PC-3 (cell line): ENCODE measurements at regions not wholly inside any gene's neighbourhood (a gene's known extent, or its start where the extent isn't known, plus 50 kb on each side); places are given as distances from the start of the nearest gene placed in this dataset.
"Not testable (repeated sequence)": the region's sequence is repeated elsewhere in the genome, so short reads cannot be mapped to it uniquely, and the experiment has no call there.

Experiments
- ATAC-seq: fragments of 200-7000 bp; cut with Tn5 transposase; 2 replicates; pipeline ENCODE4 v1.9.1; 2020; ENCODE audit warnings: mild to moderate bottlenecking, moderate library complexity
- BruUV-seq: library from RNA; stranded (reverse); fragments of 400-500 nt; replicated peaks from 2 replicates; lab custom pipeline; 2021; lab: Mats Ljungman, UMichigan
- CTCF ChIA-PET: fragments of 300-600 bp; sonication (Branson Sonifier 250); formaldehyde crosslinking; loops from one replicate; lab custom pipeline; 2022; ENCODE audit warnings: antibody characterized with exemption; lab: Charles Lee
- POLR2A ChIA-PET: fragments of 300-600 bp; sonication (Branson Sonifier 250); formaldehyde crosslinking; loops from one replicate; lab custom pipeline; 2022; ENCODE audit warnings: antibody characterized with exemption; ENCODE audit not compliant: unreplicated experiment; lab: Charles Lee
- DNase-seq: peaks from one replicate; pipeline ENCODE4 v3.0.0-alpha.2; 2015
- H2AFZ ChIP-seq: fragments of 300-600 bp; sonication (generic); 2 replicates; pipeline ENCODE4 v1.6.0; 2016; ENCODE audit warnings: antibody characterized with exemption, low read length
- H3F3A ChIP-seq: fragments of 300-600 bp; sonication (generic); one replicate; pipeline ENCODE4 v1.6.0; 2017; ENCODE audit warnings: antibody characterized with exemption, low read length, control low read depth, mild to moderate bottlenecking; ENCODE audit not compliant: unreplicated experiment
- H3K27ac ChIP-seq: fragments of 300-600 bp; sonication (generic); 2 replicates; pipeline ENCODE4 v1.5.1; 2016; ENCODE audit warnings: mild to moderate bottlenecking, low read length
- H3K27me3 ChIP-seq: fragments of 300-600 bp; sonication (generic); 2 replicates; pipeline ENCODE4 v1.6.1; 2016; ENCODE audit warnings: low read length, mixed read lengths
- H3K36me3 ChIP-seq: fragments of 300-600 bp; sonication (generic); 2 replicates; pipeline ENCODE4 v1.6.1; 2016; ENCODE audit warnings: low read depth, mixed run types, low read length, mixed read lengths
- H3K4me1 ChIP-seq: fragments of 300-600 bp; sonication (generic); 2 replicates; pipeline ENCODE4 v1.5.1; 2016; ENCODE audit warnings: low read length; ENCODE audit not compliant: insufficient read depth
- H3K4me2 ChIP-seq: fragments of 300-600 bp; sonication (generic); 2 replicates; pipeline ENCODE4 v1.6.0; 2016; ENCODE audit warnings: low read length
- H3K4me3 ChIP-seq: fragments of 300-600 bp; sonication (generic); 2 replicates; pipeline ENCODE4 v1.5.1; 2016; ENCODE audit warnings: mild to moderate bottlenecking, low read length, mixed read lengths
- H3K79me2 ChIP-seq: fragments of 300-600 bp; sonication (generic); 2 replicates; pipeline ENCODE4 v1.6.1; 2017; ENCODE audit warnings: low read length, mixed read lengths
- H3K9ac ChIP-seq: fragments of 300-600 bp; sonication (generic); 2 replicates; pipeline ENCODE4 v1.6.0; 2016; ENCODE audit warnings: mild to moderate bottlenecking, low read length
- H3K9me2 ChIP-seq: fragments of 300-600 bp; sonication (generic); replicated peaks from 2 replicates; pipeline ENCODE4 v1.6.1; 2016; ENCODE audit warnings: mixed run types, low read length, mixed read lengths
- H3K9me3 ChIP-seq: fragments of 300-600 bp; sonication (generic); 2 replicates; pipeline ENCODE4 v1.6.1; 2016; ENCODE audit warnings: low read length, mixed read lengths
- H4K20me1 ChIP-seq: fragments of 300-600 bp; sonication (generic); 2 replicates; pipeline ENCODE4 v1.6.1; 2016; ENCODE audit warnings: low read length, mixed read lengths
- EZH2 ChIP-seq: fragments of 300-600 bp; sonication (generic); IDR thresholded peaks from one replicate; pipeline ENCODE4 v1.6.1; 2017; ENCODE audit warnings: antibody characterized with exemption, mild to moderate bottlenecking, low read length; ENCODE audit not compliant: unreplicated experiment
- EZH2phosphoT487 ChIP-seq: fragments of 300-600 bp; sonication (generic); IDR thresholded peaks from 2 replicates; pipeline ENCODE4 v1.6.1; 2018; ENCODE audit warnings: mild to moderate bottlenecking, antibody characterized with exemption, low read length, borderline replicate concordance
- intact Hi-C: fragments of 100-400 bp; cut with micrococcal nuclease; formaldehyde crosslinking; loops from 2 replicates; pipeline ENCODE4 v1.9.0; 2023
- TF ChIP-seq, protein P1 (sequence below): fragments of 300-600 bp; sonication (generic); conservative IDR thresholded peaks from 2 replicates; pipeline ENCODE4 v1.5.1; 2017; ENCODE audit warnings: antibody characterized with exemption, low read depth, mild to moderate bottlenecking, low read length

DNA sequence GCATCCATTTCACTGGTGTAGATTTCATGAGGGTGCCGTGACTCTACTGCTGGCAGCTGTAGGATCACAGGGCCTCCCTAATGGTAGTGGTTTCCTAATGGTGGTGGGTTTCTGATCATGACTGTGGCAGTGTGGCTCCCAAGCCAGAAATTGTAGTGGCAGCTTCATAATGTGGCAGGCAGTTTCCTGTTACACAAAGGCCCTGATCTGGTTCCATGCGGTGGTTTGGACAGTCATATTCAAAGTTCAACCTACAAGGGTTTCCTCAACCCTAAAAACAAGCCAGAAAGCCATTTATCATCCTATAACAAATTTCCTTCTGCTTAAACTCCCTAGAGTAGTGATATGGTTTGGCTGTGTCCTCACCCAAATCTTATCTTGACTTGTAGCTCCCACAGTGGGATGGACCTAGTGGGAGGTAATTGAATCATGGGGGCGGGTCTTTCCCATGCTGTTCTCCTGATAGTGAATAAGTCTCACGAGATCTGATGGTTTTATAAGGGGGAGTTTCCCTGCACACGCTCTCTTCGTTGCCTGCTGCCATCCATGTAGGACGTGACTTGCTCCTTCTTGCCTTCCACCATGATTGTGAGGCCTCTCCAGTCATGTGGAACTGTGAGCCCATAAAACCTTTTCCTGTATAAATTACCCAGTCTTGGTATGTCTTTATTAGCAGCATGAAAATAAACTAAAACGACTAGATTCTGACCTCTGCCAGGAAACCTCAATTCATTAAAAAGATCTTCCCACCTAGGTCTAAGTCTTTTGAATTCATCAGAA, 257.1 kb downstream of the EFCAB11 start:
- ATAC-seq: no peak
- Histone ChIP-seq H3K9me2 (no peaks in the 10 kb centered on the region), H3K36me3 (no peaks in the 10 kb centered on the region), H3K4me2 (no peak overlapping the region), H3K79me2 (no peaks in the 10 kb centered on the region), H3K4me1 (peaks cover 7% of the 10 kb centered on the region), H4K20me1 (no peaks in the 10 kb centered on the region), H2AFZ (no peak overlapping the region), H3K4me3 (no peak overlapping the region), H3K9me3 (no peaks in the 10 kb centered on the region), H3K27ac (no peak overlapping the region), H3F3A (no peaks in the 10 kb centered on the region), H3K9ac (no peak overlapping the region), H3K27me3 (no peaks in the 10 kb centered on the region)
- intact Hi-C loops: no loop called here
- no TSS peak for BruUV-seq
- TF ChIP-seq EZH2 (no peak), EZH2phosphoT487 (no peak)
- TF ChIP-seq, protein P1, sequence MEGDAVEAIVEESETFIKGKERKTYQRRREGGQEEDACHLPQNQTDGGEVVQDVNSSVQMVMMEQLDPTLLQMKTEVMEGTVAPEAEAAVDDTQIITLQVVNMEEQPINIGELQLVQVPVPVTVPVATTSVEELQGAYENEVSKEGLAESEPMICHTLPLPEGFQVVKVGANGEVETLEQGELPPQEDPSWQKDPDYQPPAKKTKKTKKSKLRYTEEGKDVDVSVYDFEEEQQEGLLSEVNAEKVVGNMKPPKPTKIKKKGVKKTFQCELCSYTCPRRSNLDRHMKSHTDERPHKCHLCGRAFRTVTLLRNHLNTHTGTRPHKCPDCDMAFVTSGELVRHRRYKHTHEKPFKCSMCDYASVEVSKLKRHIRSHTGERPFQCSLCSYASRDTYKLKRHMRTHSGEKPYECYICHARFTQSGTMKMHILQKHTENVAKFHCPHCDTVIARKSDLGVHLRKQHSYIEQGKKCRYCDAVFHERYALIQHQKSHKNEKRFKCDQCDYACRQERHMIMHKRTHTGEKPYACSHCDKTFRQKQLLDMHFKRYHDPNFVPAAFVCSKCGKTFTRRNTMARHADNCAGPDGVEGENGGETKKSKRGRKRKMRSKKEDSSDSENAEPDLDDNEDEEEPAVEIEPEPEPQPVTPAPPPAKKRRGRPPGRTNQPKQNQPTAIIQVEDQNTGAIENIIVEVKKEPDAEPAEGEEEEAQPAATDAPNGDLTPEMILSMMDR: no peak
- ChIA-PET CTCF (no interaction called here), POLR2A (no interaction called here)
- no peak for DNase-seq

DNA sequence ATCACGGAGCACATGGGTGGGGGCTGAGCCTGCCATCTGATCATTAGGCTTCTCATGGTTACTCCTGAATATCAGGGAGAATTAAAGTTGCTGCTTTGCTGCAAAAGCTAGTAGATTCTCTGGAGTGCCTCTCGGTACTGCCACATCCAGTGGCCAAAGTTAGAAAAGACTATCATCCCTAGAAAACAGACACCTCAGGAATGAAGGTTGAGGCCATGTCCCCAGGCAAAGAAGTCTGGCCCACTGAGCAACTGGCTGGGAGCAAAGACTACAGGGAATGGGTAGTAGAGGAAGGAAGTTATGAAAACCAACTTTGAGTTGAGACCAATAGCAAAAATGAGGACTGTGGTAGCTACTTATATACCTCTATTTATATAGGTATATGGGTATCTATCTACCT, 258.7 kb downstream of the EFCAB11 start:
- Histone ChIP-seq H3K4me2 (no peak overlapping the region), H3K4me1 (no peaks in the 10 kb centered on the region), H3K36me3 (no peaks in the 10 kb centered on the region), H3K27ac (no peak overlapping the region), H3K4me3 (no peak overlapping the region), H3K9me2 (no peaks in the 10 kb centered on the region), H4K20me1 (no peaks in the 10 kb centered on the region), H3K9me3 (no peaks in the 10 kb centered on the region), H3K27me3 (no peaks in the 10 kb centered on the region), H3K79me2 (no peaks in the 10 kb centered on the region), H3F3A (no peaks in the 10 kb centered on the region), H3K9ac (no peak overlapping the region), H2AFZ (no peak overlapping the region)
- DNase-seq: no peak
- CTCF ChIA-PET: no interaction called here
- BruUV-seq: no TSS peak
- TF ChIP-seq, protein P1: no peak
- TF ChIP-seq EZH2 (no peak), EZH2phosphoT487 (no peak)
- intact Hi-C loops: no loop called here
- no peak for ATAC-seq
- POLR2A ChIA-PET: no interaction called here

DNA sequence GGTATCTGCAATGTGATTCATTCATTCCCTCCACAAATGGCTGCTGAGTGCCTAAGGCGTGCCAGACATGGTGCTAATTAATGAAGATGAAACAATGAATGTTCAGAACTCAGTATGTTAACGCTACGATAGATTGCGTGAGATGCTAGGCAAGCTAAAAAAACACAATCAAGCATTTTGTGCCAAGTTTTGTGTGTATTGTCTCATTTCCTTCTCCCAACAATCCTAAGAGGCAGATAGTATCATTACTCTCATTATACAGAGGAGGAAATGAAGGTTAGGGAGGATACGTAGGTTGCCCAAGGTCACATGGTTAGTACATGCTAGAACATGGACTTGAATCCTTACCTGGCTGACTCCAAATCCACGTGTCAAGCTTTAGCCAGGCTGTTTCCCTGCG, 264.4 kb downstream of the EFCAB11 start:
- Histone ChIP-seq H3K9me2 (no peaks in the 10 kb centered on the region; the same call in 1 of the 2 replicates), H3F3A (no peaks in the 10 kb centered on the region), H3K4me3 (no peak overlapping the region), H3K9ac (no peak overlapping the region), H3K36me3 (no peaks in the 10 kb centered on the region), H3K27me3 (no peaks in the 10 kb centered on the region), H4K20me1 (no peaks in the 10 kb centered on the region), H3K9me3 (no peaks in the 10 kb centered on the region), H3K79me2 (no peaks in the 10 kb centered on the region), H3K27ac (no peak overlapping the region), H3K4me1 (no peaks in the 10 kb centered on the region), H3K4me2 (no peak overlapping the region), H2AFZ (no peak overlapping the region)
- ChIA-PET POLR2A (no interaction called here), CTCF (no interaction called here)
- ATAC-seq (no peak), DNase-seq (no peak)
- BruUV-seq: no TSS peak
- intact Hi-C loops: no loop called here
- TF ChIP-seq, protein P1: no peak
- TF ChIP-seq EZH2phosphoT487: no peak
- no peak for TF ChIP-seq EZH2

DNA sequence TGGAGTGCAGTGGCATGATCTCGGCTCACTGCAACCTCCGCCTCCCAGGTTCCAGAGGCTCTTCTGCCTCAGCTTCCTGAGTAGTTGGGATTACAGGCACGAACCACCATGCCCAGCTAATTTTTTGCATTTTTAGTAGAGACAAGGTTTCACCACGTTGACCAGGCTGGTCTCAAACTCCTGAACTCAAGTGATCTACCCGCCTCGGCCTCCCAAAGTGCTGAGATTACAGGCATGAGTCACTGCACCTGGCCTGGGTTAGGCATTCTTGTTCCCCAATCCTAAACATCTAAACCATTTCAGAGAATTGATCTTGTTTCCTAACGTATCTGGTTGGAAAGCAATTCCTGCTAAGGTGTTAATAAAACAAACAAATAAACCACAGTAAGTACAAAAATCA, 264.8 kb downstream of the EFCAB11 start:
- H3K79me2 ChIP-seq, H3K4me2 ChIP-seq, H2AFZ ChIP-seq, H3K9me3 ChIP-seq, H3K4me3 ChIP-seq, ATAC-seq, H3F3A ChIP-seq, H3K27me3 ChIP-seq, H3K36me3 ChIP-seq, H3K9me2 ChIP-seq, H3K27ac ChIP-seq, H3K4me1 ChIP-seq, H3K9ac ChIP-seq, CTCF ChIA-PET, H4K20me1 ChIP-seq, DNase-seq, POLR2A ChIA-PET, BruUV-seq, intact Hi-C loops: not testable (repeated sequence)
